ENCODE measurements at regions not wholly inside any gene's neighbourhood (a gene's known extent, or its start where the extent isn't known, plus 50 kb on each side); places are given as distances from the start of the nearest gene placed in this dataset.
A peak's percentile ranks its signal among the peaks of the same experiment; 100 is the strongest.

DNA sequence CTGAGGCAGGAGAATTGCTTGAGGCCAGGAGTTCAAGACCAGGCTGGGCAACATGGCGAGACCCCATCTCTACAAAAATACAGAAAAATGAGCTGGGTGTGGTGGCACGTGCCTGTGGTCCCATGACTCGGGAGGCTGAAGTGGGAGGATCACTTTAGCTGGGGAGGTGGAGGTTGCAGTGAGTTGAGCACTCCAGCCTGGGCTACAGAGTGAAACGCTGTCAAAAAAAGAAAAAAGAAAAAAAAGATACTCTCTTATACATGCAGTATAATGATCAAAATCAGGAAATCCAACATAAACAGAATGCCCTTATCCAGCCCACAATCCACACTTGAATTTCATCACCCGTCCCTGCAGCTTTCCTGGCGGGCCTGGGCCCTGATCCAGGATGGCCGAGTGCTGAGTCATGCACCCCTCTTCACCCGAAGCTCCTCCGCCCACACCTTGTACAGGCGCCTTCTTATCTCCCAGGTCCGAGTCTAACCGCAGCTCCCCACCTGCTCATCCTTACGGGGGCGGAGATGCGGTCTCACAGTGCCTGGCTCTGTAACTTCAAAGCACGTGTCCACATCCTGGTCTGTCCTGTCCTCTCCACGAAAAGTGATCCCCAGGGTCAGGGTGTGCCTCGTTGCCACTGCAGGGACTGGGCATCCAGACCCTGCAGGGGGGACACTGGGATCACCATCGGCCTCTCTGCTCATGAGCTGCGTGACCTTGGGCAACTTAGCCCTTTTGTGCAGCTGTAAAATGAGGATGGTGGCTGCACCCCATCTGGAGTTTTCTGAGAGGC is 120.2 kb upstream of the SLC45A1 start:
- TF ChIP-seq, protein P1, sequence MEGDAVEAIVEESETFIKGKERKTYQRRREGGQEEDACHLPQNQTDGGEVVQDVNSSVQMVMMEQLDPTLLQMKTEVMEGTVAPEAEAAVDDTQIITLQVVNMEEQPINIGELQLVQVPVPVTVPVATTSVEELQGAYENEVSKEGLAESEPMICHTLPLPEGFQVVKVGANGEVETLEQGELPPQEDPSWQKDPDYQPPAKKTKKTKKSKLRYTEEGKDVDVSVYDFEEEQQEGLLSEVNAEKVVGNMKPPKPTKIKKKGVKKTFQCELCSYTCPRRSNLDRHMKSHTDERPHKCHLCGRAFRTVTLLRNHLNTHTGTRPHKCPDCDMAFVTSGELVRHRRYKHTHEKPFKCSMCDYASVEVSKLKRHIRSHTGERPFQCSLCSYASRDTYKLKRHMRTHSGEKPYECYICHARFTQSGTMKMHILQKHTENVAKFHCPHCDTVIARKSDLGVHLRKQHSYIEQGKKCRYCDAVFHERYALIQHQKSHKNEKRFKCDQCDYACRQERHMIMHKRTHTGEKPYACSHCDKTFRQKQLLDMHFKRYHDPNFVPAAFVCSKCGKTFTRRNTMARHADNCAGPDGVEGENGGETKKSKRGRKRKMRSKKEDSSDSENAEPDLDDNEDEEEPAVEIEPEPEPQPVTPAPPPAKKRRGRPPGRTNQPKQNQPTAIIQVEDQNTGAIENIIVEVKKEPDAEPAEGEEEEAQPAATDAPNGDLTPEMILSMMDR (IDR thresholded peaks at IDR 0.05; ENCODE audit: control extremely low read depth in 1 of 3, insufficient read depth in 1 of 3, low read depth in 1 of 3, low read length in 3 of 3): no peak
- TF ChIP-seq SUZ12 (IDR thresholded peaks at IDR 0.05; ENCODE audit: low read length) (no peak), MAFK (IDR thresholded peaks at IDR 0.05; ENCODE audit: low read depth, low read length) (peak; percentile 34; the same call in 1 of the 2 replicates), RAD21 (IDR thresholded peaks at IDR 0.05 in 1 of 2, conservative IDR thresholded peaks at IDR 0.05 in 1 of 2; ENCODE audit: low read depth in 2 of 2, low read length in 2 of 2) (no peak), POLR2AphosphoS5 (IDR thresholded peaks at IDR 0.05; ENCODE audit: low read depth, low read length) (no peak), YY1 (IDR thresholded peaks at IDR 0.05; ENCODE audit: low read depth, low read length) (no peak), POLR2A (IDR thresholded peaks at IDR 0.05; ENCODE audit: control extremely low read depth in 1 of 2, low read depth in 2 of 2, low read length in 2 of 2) (no peak), FOSL1 (IDR thresholded peaks at IDR 0.05; ENCODE audit: insufficient read depth, low read depth, low read length) (no peak), TEAD4 (IDR thresholded peaks at IDR 0.05; ENCODE audit: low read depth, low read length) (no peak), EZH2 (IDR thresholded peaks at IDR 0.05; ENCODE audit: low read depth, low read length, severe bottlenecking) (no peak)
- TF ChIP-seq, protein P2, sequence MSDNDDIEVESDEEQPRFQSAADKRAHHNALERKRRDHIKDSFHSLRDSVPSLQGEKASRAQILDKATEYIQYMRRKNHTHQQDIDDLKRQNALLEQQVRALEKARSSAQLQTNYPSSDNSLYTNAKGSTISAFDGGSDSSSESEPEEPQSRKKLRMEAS (IDR thresholded peaks at IDR 0.05): no peak

Data from H1 (cell line).